SH-SY5Y (cell line): ENCODE measurements at regions not wholly inside any gene's neighbourhood (a gene's known extent, or its start where the extent isn't known, plus 50 kb on each side); places are given as distances from the start of the nearest gene placed in this dataset.

Source experiments
- GATA2 ChIP-seq: IDR thresholded peaks from 2 replicates; pipeline ENCODE4 v1.6.1; 2011; ENCODE audit warnings: mild to moderate bottlenecking, low read depth, low read length
- GATA3 ChIP-seq: IDR thresholded peaks from 2 replicates; pipeline ENCODE4 v1.6.1; 2011; ENCODE audit warnings: low read depth, mild to moderate bottlenecking, low read length, moderate library complexity

DNA sequence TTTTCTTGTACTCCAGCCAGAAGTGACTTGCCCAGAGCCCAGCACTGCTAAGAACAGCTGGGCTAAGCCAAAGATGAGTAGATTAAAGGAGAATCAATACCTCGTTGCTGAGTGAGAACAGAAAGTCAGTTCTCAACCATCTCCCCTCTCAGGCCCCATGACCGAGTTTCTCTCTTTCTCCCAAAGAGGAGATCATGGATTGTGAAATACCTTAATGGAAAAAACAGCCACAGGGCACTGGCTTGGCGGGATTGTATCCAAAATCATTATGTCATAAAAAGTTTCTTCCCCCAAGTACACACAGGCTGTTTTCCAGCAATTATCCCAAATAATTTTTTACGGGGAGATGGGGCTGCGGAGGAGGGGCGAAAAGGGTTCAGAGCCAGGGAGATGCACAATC, 111.8 kb upstream of the TMEM45B start:
- TF ChIP-seq GATA2: peak; percentile 34; the same call in 1 of the 2 replicates
- no peak for TF ChIP-seq GATA3
